ENCODE measurements at regions not wholly inside any gene's neighbourhood (a gene's known extent, or its start where the extent isn't known, plus 50 kb on each side); places are given as distances from the start of the nearest gene placed in this dataset.

DNA sequence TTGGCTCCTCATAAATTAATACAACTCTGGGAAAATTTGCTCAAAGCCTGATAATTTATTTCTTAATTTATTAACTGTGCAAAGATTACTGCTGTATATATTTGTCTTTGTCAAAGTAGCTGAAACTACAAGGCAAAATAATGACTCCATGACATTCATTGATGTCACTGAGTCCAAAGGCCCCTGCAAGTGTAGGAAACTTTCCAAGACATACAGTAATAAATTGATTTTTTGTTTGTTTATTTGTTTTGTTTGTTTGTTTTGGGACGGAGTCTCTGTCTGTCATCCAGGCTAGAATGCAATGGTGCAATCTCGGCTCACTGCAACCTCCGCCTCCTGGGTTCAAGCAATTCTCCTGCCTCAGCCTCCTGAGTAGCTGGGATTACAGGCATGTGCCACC lies 96.8 kb upstream of the LPP start:
- no peak overlapping the region for H2BK12ac ChIP-seq (ENCODE audit: insufficient read length, low read depth, low read length)
- H3K56ac ChIP-seq (ENCODE audit: insufficient read length, low read depth, low read length), result no peak overlapping the region
- H4K20me1 ChIP-seq (ENCODE audit: control insufficient read depth, insufficient read depth, insufficient read length), result no peaks in the 10 kb centered on the region
- Mint-ChIP-seq H3K27me3 (ENCODE audit: low read depth) (no peaks in the 10 kb centered on the region; the same call in 1 of the 2 replicates), H3K4me3 (no peak overlapping the region), H3K36me3 (ENCODE audit: insufficient read depth in 1 of 3, low read depth in 3 of 3) (no peaks in the 10 kb centered on the region), H3K4me1 (peaks cover 15 to 23% of the 10 kb centered on the region in 2 experiments), H3K9me3 (no peaks in the 10 kb centered on the region), H3K27ac (no peak overlapping the region)
- H3K79me2 ChIP-seq (ENCODE audit: insufficient read depth, low read length), result no peaks in the 10 kb centered on the region
- H3K4me2 ChIP-seq (ENCODE audit: insufficient read depth, insufficient read length, low read length), result no peak overlapping the region
- no peak overlapping the region for H3K14ac ChIP-seq (ENCODE audit: insufficient read depth, low read length)
- H2BK20ac ChIP-seq (ENCODE audit: low read depth, low read length, poor library complexity, severe bottlenecking), result no peak overlapping the region
- H3K27ac ChIP-seq (ENCODE audit: insufficient read length, low read depth, low read length), result no peak overlapping the region
- no peak overlapping the region for H3K23ac ChIP-seq (ENCODE audit: insufficient read length, low read depth, low read length)
- no peak overlapping the region for H2AFZ ChIP-seq (ENCODE audit: low read length)
- no peak overlapping the region for H4K5ac ChIP-seq (ENCODE audit: insufficient read length, low read depth, low read length)
- no CpG with 5 or more reads among the region's 3 CpGs for WGBS (ENCODE audit: extremely low coverage, insufficient read length, low lambda C conversion rate)
- no peak overlapping the region for H3K4ac ChIP-seq (ENCODE audit: low read depth, low read length)
- no peak for DNase-seq
- H2BK5ac ChIP-seq (ENCODE audit: insufficient read length, low read length), result no peak overlapping the region
- no peak overlapping the region for H4K8ac ChIP-seq (replicated peaks; ENCODE audit: insufficient read length, low read depth, low read length)
- TF ChIP-seq CTCF (conservative IDR thresholded peaks at IDR 0.05), result no peak
- no peak overlapping the region for H2BK15ac ChIP-seq (ENCODE audit: low read depth, low read length)
- no peak overlapping the region for H2AK5ac ChIP-seq (ENCODE audit: insufficient read length, low read length)
- no peaks in the 10 kb centered on the region for H3K27me3 ChIP-seq (ENCODE audit: insufficient read depth, low read length)
- no peaks in the 10 kb centered on the region for H3K9me3 ChIP-seq (ENCODE audit: control insufficient read depth, low read depth, low read length)
- H3K4me1 ChIP-seq (ENCODE audit: insufficient read depth, low read length), result no peaks in the 10 kb centered on the region
- no peaks in the 10 kb centered on the region for H3K23me2 ChIP-seq (ENCODE audit: insufficient read length, low read depth, low read length, poor library complexity, severe bottlenecking)
- H3K9ac ChIP-seq (ENCODE audit: extremely low read depth, insufficient read length, low read length), result no peak overlapping the region
- no peak overlapping the region for H2BK120ac ChIP-seq (ENCODE audit: low read depth, low read length, poor library complexity, severe bottlenecking)
- H3K79me1 ChIP-seq (ENCODE audit: insufficient read depth, low read depth, low read length, poor library complexity, severe bottlenecking), result no peaks in the 10 kb centered on the region
- no peak overlapping the region for H3K18ac ChIP-seq (ENCODE audit: insufficient read length, low read depth, low read length)
- no peak overlapping the region for H4K91ac ChIP-seq (ENCODE audit: insufficient read length, low read depth, low read length)
- H3T11ph ChIP-seq (ENCODE audit: low read length), result no peak overlapping the region

All from H9 (cell line).